HL-60 (cell line): ENCODE measurements at regions not wholly inside any gene's neighbourhood (a gene's known extent, or its start where the extent isn't known, plus 50 kb on each side); places are given as distances from the start of the nearest gene placed in this dataset.

Experiments
- CTCF ChIP-seq: IDR thresholded peaks from one replicate; pipeline ENCODE4 v1.5.1; 2011; ENCODE audit warnings: low read length, control low read depth, inconsistent platforms; ENCODE audit not compliant: insufficient read depth
- GABPA ChIP-seq: IDR thresholded peaks from 2 replicates; pipeline ENCODE4 v1.6.1; 2012; ENCODE audit warnings: low read depth
- POLR2AphosphoS5 ChIP-seq: IDR thresholded peaks from 2 replicates; pipeline ENCODE4 v1.6.1; 2012; ENCODE audit warnings: low read depth
- REST ChIP-seq: IDR thresholded peaks from 2 replicates; pipeline ENCODE4 v1.6.1; 2012; ENCODE audit warnings: low read depth; ENCODE audit not compliant: insufficient replicate concordance
- SPI1 ChIP-seq: IDR thresholded peaks from 2 replicates; pipeline ENCODE4 v1.6.1; 2012; ENCODE audit warnings: low read depth, mild to moderate bottlenecking, borderline replicate concordance

GRCh38 chr1:208942394-208943130, 641.0 kb upstream of the CAMK1G start:
- TF ChIP-seq CTCF (no peak), POLR2AphosphoS5 (no peak), GABPA (no peak), REST (no peak), SPI1 (no peak)
